Brain pericyte (primary cell): ENCODE measurements at regions not wholly inside any gene's neighbourhood (a gene's known extent, or its start where the extent isn't known, plus 50 kb on each side); places are given as distances from the start of the nearest gene placed in this dataset.

ENCODE experiments used
- DNase-seq: peaks from one replicate; pipeline ENCODE4 v3.0.0-alpha.2; 2012; ENCODE audit warnings: low read depth, low spot score

DNA sequence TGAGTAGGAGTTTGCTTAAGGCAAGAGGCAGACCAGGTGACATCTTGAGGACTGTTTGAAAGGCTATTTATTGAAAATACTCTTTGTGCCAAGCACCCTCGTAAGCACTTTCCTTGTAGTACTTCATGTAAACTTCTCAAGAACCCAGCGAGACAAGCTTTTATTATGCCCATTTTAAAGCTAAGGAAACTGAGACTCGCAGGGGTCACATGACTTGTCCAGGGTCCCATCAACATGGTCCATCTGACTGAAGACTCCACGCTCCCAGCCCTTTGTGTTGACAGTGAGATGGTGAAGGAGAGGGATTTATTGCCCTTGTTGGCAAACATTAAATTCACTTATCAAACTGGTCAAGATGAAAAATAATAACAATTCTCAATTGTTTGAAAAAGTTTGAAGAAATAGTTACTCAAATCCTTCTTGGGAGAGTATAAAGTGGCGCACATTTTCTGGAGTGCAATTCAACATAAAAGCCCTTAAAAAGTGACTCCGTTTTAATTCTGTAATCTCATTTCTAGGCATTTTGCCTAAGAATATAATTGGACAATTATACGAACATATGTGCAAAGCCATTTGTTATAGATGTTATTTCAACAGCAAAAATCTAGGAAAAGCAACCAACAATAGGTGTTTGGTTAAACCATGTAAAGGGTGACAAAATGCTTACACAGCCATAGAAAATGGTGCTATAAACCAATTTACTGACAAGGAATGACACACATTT is 270.5 kb upstream of the NCKAP5 start:
- no peak for DNase-seq

DNA sequence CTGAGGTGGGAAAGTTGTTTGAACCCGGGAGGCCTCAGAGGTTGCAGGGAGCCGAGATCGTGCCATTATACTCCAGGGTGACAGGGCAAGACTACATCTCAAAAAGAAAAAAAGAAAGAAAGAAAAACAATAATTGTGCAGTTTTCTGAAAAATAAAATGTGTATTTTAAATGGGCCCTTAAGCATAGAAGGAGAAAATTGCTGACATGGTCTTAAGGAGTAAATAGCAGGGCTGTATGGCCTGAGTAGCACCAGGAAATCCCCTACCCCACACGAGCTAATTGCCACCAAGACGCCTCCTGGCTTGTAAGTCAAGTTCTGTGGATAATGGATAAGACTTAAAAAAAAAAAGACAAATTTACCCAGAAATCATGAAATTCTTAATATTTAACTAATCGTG is 271.4 kb upstream of the NCKAP5 start:
- no peak for DNase-seq

DNA sequence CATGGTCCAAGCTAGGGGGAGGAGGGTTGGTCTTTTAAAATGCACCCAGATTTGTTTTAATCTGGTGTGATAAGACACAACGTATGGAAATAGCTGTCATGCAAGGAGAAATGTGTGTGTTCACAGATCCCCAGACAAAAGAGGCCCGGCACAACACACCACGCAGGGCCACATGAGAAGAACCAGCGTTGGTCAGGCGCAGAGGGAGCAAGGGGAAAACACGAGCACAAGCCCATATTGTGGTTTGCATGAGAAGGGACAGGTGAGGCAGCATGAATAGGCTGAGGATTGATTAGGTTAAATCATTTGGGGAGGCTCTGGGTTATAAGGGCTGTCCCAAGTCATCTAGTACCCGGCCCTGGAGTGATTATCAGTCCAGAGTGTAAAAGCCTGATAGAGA is 272.5 kb upstream of the NCKAP5 start:
- DNase-seq: no peak

DNA sequence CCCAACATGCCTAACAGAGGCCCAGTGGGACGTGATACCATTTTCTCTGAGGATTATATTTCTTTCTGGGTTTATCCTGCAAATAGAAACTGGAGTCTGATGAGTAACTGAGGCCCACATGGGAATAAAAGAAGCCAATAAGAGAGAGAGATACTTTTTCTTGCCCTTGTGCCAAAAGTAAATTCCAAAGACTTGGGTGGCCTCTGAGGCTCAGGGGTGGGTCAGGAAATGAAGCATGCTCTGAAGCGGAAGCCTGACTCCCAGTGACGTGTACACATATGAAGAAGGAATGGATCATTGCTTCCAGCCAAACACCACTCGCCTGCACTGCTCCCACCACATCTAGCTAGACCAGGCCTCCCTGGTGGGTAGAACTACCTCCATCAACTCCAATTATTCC is 273.6 kb upstream of the NCKAP5 start:
- peak; percentile 68 for DNase-seq

DNA sequence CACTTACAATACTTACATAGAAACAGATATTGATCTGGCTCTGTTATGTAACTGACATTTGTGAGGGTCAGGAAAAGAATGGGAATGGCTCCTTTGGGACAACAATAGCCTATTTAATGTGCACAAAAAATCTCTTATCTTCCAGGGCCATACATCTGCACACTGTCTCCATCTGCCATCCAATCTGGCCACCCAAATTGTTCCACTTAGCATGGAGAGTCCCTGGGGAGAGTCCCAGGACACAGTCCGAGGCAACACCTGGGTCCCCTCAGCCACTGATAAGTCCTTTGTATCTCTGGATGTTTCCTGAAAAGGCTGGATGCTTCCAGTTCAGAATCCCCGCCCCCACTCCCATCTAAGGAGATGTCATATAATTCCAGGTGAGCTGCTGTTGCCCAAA is 274.2 kb upstream of the NCKAP5 start:
- DNase-seq: no peak

DNA sequence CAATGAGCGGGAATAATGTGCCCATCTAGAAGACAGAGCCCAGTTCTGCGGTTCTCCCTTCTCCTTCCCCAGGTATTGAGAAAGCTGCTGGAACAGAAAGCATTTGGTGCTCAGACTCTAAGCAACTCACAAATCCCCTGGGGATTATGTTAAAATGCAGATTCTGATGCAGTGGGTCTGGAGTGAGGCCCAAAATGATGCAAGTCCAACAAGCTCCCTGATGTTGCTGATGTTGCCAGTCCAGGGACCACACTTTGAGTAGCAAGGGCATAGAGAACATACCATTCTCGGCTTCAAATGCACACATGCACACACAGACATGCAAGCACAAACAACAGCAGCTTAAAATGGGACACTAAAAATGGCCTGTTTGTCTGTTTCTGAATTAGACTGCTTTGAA is 274.8 kb upstream of the NCKAP5 start:
- no peak for DNase-seq

DNA sequence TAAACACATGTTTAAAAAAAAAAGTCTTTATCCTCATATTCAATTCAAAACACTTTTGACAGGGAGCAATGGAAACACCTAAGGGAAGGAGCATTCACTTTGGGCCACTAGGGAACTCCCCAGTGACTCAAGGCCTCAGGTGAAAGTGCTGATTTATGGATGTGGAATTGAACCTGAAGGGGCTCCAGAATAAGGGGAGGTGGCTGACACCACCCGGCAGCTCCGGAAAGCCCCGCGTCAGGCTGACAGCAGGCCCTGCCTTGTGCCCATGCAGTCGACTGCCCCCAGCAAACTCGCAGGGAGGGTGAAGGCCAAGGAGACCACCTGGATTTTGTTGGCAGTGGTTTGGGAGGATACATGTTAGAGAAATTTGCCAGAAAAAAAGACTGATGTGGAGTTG is 275.3 kb upstream of the NCKAP5 start:
- DNase-seq: no peak

DNA sequence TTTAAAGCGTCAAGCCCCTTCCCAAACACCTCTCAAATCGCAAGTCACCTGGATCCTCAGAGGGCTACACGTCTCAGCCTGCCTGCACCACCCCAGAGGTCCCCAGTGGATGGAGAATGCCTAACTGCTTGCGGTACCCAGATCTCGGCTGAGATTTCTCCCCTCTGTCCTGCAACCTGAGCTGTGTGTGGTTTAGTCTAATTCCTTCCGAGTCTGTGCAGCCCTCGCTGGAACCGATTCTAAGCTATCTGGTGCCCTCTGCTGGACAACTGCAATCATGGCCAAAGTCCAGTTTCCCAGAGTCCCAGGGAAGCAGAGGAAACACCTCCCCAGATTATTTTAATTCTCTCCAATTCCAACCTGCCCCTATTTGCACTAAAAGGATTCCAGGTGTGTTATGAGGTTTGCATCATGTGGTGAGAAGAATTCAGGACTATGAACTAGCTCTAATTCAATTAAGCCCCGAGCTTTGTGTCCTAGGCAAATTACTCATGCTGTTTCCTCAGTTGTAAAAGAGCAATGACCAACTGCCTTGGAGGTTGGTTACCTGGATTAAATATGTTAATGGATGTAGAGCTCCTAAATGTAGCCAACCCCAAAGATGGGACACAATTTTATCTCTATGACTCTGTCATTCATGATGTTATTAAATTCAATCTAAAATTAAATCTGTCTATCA is 276.1 kb upstream of the NCKAP5 start:
- no peak for DNase-seq

DNA sequence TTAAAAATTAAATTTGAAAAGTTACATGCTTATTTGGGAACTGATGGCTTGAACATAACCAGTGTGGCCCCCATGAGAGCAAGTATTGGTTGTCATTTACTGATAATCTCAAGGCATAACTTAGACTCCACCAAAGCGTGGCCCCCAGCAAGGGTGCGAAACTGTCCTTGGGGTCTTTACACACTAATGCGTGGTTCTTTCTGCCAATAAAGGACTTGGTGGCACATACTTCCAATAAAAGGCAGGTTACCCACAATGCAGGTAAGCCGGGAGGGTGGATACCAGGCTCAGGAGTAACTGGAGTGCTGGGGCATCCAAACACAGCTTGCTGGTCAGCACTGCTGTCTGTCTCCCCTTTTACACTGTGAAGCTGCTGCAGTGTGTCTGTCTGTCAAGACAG is 278.2 kb upstream of the NCKAP5 start:
- no peak for DNase-seq

DNA sequence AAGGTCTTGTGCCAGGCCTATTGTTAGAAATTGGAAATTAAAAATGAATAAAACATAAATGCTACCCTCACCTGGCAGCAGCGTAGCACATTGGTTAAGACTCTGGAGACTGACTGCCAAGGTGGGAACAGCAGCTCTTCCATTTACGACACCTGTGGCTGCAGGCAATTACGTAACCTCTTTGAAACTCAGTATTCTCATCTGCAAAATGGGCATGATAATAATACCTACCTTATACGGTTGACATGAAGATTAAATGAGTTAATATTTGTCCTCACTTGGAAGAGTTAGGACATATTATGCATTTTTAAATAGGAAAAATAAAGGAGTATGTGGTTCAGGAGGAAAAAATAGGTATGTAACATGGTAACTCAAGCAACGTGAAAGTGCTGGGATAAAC is 279.3 kb upstream of the NCKAP5 start:
- no peak for DNase-seq

DNA sequence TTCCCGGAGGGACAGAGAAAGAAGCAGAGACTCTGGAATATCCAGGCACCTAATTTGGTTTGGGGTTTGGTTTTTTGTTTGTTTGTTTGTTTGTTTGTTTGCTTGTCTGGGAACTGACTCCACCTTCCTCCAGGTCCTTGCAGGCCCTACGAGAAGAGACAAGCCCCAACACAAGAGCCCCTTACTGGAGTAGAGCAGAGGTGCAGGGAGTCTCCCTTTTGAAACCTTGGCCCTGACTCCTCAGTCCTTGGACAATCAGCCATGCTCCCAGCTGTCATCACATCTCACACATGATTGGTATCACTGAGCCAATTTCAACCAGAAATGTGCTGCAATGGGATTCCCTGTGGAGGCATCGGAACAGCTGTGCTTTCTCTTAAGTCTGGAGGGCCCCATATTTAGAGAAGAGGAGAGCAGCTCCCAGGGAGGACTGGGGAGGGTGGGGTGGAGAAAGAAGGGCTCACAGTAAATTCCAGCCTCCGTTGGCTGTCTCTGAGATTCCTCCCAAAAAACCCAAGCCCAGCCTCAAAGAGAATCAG is 279.9 kb upstream of the NCKAP5 start:
- DNase-seq: no peak

DNA sequence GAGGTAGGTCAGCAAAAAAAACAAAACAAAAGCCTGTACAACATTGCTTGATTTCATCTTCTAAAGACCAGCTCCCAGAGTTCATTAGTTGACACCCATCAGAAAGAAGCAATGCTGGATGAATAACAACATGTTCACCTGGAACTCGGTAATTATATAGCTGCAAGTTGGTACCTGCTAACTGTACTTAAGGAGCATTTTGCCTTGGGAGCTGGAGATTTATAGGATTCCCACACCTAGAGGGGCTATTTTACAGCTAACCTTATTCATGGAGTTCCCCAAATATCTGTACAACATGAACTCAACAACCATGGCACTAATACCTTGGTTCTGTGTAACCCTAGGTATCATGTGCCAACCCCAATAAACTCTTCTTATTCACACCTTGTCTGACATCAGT is 281.1 kb upstream of the NCKAP5 start:
- no peak for DNase-seq

DNA sequence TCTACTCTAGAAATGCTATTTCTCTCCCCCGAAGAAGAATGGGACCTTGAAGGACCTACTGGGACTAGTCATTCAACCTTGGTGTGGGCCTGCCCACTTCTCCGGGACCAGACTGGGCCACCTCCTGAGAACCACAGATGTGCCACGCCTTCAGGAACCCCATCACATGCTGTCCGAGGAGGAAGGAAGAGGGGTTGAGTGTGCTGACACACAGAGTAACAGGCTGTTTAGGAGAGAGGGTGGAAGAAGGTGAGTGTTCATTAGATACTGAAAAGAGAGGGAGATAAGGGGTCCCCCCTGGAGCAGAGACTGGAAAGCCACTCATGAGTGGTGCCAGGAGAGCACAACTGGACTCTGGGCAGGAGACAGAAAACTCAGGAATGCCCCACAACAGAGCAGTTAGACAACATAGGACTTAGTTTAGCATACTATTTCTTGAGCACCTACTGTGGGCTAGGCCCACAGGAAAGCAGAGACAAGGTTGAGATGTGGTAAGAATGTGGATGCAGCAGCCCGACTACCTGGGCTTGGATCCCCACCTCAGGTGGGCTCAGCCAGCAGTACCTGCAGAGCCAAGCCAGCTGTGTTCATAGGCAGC is 286.4 kb upstream of the NCKAP5 start:
- DNase-seq: no peak

DNA sequence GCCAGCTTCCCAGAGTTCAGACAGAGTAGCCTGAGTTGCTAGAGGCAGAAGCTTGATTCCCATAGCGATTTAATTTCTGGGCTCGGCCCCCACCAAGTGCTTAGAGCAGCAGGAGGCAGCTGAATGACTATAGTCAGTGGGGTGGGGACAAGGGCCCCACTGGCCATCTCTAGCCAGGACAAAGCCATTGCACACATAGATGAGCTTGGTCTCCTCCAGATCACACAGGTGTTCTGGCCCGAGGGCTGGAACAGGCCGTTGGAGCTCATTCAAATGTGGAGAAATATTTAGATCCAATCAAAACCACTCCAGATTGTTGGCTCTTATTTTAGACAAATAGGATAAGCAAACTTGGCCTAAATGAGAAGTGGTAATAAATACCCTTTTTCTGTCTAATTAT is 287.3 kb upstream of the NCKAP5 start:
- no peak for DNase-seq

DNA sequence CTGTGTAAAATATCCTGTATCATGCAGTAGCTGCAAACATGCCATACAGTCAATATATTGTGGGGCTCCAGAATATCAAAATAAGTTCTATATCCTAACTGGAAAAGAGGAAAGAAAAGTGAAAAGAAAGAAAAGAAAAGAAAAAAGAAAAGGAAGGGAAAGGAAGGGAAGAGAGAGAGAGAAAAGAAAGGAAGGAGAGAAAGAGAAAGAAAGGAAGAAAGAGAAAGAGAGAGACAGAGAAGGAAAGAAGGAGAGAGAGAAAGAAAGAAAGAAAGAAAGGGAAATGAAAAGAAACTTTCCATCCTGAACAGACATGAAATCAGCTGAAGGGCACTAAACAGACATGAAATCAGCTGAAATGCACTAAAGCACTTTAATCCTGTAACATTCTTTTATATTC is 288.4 kb upstream of the NCKAP5 start:
- no peak for DNase-seq

DNA sequence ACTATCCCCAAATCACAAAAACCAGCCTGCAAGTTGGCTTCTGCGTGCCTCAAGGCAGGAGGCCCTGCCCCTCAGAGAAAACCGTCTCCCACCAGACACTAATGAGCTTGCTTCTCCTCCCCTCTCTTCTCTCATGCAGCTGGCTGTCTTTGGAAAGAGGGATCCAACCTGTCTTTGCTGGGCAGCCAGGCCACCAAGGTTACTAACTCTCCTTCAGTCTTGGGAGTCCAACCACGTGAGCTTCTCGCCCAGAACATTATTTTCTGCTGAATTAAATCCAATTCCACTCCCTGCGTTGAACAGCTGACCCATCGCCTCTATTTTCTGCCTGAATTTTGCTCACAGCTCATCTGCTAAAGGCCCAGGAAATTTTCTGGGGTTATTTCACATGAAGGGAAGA is 291.3 kb upstream of the NCKAP5 start:
- no peak for DNase-seq

DNA sequence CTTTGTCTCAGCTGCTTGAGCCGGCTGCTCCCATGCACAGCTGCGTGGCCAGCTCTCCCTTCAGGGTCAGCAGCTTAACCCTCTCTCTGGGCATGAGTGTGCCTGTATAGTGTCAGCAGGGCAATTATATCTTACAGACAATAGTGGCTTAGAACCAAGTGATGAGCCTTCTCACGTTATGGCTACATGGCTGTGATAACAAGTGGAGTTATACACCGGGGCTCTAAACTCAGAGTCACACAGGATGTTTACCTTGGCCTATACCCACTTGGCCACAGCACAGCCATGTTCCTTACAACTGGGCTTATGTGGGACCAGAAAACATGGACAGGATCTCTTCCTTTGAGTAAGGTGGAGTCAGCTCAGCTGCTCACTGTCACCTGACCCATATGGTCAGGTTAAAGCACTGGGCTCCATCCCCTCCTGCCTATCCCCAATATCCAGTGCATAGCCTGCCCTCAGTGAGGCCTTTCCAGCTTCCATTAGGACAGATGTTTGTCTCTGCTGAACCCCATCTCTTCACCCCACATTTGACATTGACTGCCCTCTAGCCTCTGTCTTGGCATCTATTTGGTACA is 294.2 kb upstream of the NCKAP5 start:
- DNase-seq: no peak

DNA sequence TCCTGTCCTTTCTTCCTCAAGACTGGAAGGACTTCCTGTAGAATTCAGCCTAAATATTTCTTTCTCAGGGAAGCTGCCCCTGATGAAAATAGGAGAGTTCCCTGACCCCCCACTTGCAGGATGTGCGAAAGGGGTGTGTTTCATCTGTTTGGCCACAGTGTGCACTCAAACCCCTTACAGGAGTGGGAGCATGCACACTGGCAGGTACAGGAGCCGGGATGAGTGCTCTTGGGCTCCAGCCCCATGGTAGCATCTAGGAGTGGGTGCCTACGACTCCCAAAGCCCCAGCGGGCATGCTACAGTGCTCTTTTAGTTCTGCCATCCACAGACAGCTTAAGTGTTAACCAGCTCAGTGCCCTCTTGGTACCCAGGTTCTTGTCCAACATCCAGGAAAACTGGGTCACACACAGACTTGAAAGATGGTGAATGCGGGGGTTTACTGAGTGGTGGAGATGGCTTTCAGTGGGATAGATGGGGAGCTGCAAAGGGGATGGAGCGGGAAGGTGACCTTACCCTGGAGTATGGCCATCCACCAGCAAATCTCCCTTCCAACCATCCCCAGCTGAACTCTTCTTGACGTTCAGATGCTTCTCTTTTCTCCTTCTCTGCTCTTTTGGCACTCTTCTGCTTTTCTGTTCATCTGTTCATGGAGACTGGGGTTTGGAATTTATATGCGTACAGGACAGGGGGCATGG is 295.0 kb upstream of the NCKAP5 start:
- no peak for DNase-seq

DNA sequence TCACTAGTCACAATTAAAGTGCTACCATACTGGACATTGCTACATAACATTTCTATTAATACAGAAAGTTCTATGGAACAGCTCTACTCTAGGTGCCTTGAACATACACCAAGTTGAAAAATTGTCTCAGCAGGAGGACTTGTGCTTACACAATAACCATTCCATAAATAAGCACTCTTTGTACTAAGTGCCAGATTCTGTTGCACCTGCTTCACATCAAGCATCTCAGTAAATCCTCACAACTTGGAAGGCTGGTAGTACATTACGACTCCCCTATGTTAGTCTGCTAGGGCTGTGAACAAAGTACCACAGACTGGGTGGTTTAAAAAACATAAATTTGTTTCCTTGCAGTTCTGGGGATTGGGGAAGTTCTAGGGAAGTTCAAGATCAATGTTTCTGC is 296.9 kb upstream of the NCKAP5 start:
- DNase-seq: no peak

DNA sequence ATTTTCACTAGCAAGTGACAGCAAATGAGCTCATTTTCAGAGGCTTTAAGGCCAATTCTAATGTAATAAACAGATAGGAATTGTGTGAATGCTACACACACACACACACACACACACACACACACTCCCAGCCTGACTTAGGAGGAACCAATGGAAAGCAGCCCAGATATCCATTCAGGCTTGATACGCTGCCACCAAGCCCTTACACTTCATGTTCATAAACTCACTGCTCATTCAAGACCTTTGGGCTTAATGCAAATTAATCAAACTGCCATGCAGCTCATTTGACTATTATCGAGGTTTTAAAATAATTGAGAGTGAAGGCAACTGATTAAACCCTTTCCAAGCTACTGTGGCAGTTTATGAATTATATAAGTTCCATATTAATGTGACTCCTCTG is 298.9 kb upstream of the NCKAP5 start:
- no peak for DNase-seq

DNA sequence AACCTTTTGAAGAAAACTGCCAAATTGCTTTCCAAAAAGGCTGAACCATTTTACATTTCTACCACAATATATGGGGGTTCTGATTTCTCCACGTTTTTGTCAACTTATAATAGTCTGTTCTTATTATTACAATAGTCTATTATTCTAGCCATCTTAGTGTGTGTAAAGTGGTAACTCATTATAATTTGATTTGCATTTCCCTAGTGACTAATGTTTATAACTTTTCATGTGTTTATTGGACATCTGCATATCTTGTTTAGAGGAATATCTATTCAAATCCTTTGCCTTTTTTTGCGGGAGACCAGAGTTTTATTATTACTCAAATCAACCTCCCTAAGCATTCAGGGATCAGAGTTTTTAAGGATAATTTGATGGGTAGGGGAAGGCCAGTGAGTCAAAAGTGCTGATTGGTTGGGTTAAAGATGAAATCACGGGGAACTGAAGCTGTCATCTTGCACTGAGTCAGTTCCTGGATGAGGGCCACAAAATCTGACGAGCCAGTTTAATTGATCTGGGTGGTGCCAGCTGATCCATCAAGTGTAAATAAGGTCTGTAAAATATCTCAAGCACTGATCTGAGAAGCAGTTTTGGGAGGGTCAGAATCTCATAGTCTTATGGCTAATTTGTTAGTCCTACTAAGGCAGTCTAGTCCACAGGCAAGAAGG is 303.4 kb upstream of the NCKAP5 start:
- no peak for DNase-seq

DNA sequence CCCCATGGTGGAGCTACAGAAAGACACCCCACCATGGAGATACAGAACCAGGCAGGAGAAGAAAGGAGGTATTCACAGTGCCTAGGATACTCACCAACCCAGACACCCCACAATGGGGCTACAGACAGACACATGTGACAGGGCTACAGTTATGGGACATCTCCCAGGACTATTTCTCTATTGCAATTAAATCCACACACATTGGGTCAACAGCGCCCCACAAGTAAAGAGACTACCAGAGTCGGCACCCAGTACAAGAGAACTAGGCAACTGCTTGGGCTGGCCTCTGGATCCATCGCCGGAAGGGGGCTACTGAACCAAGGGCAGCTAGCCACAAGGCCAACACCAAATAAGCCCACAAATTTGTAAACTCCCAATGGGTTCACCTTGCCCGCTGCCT is 310.1 kb upstream of the NCKAP5 start:
- no peak for DNase-seq
